ENCODE measurements at regions not wholly inside any gene's neighbourhood (a gene's known extent, or its start where the extent isn't known, plus 50 kb on each side); places are given as distances from the start of the nearest gene placed in this dataset.

DNA sequence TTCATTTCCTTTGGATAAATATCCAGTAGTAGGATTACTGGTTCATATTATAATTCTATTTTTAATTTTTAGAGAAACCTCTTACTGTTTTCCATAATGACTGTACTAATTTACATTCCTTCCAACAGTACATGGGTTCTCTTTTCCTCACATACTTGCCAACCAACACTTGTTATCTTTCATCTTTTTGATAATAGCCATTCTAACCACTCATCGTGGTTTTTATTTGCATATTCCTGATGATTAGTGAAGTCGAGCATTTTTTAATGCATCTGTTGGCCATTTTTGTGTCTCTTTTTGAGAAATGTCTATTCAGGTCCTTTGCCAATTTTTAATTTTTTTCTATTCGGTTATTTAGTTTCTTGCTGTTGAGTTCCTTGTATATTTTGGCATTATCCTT, 457.7 kb upstream of the PDE3A start:
- 33% methylated on average over 1 of the region's 3 CpGs; no CpG with 5 or more reads in 1 of the 2 experiments for WGBS, 2 experiments (ENCODE audit: extremely low coverage in 2 of 2, insufficient read length in 1 of 2)
- dilution Hi-C loops (cut with HindIII; ENCODE audit: low sequenced_read_pairs, unreplicated experiment) = no loop called here

More for the DNA sequence above, 457.7 kb upstream of the PDE3A start:
- Histone ChIP-seq H2BK5ac (ENCODE audit: low read depth, low read length, poor library complexity, severe bottlenecking) (no peak overlapping the region), H2BK20ac (ENCODE audit: low read depth, low read length) (no peak overlapping the region), H3K27me3 (ENCODE audit: control insufficient read depth, insufficient read depth, low read length) (no peaks in the 10 kb centered on the region), H4K91ac (ENCODE audit: insufficient read depth, low read depth, low read length) (no peak overlapping the region), H3K36me3 (ENCODE audit: control insufficient read depth, insufficient read depth, low read length) (no peaks in the 10 kb centered on the region), H3K9ac (ENCODE audit: low read depth, low read length) (no peak overlapping the region), H3K9me1 (ENCODE audit: insufficient read depth, low read length) (no peaks in the 10 kb centered on the region), H2AK9ac (replicated peaks; ENCODE audit: low read depth, low read length, poor library complexity) (no peak overlapping the region), H3K27ac (ENCODE audit: insufficient read depth, low read length) (no peak overlapping the region), H2BK15ac (ENCODE audit: low read depth, low read length) (no peak overlapping the region), H3K56ac (ENCODE audit: extremely low read depth, insufficient read depth, low read length) (no peak overlapping the region), H3K4ac (ENCODE audit: low read depth, low read length) (no peak overlapping the region), H3K4me2 (ENCODE audit: low read depth, low read length) (no peak overlapping the region), H3K14ac (replicated peaks; ENCODE audit: low read depth, low read length) (no peak overlapping the region), H3K9me3 (ENCODE audit: control insufficient read depth, insufficient read depth, low read length) (no peaks in the 10 kb centered on the region), H3K23ac (ENCODE audit: low read depth, low read length) (no peak overlapping the region), H2BK120ac (ENCODE audit: low read depth, low read length) (no peak overlapping the region), H4K20me1 (ENCODE audit: insufficient read depth, low read length) (no peaks in the 10 kb centered on the region), H3K18ac (ENCODE audit: low read depth, low read length) (no peak overlapping the region), H2AFZ (replicated peaks; ENCODE audit: low read length, poor library complexity) (no peak overlapping the region), H3K4me1 (ENCODE audit: control insufficient read depth, insufficient read depth, low read length) (no peaks in the 10 kb centered on the region), H4K8ac (ENCODE audit: low read depth in 2 of 2, low read length in 2 of 2) (no peak overlapping the region), H2AK5ac (ENCODE audit: low read depth, low read length) (no peak overlapping the region), H4K5ac (ENCODE audit: low read depth, low read length) (no peak overlapping the region), H3K79me1 (ENCODE audit: low read depth in 1 of 2, low read length in 2 of 2) (no peaks in the 10 kb centered on the region), H3K4me3 (ENCODE audit: insufficient read depth, low read depth, low read length) (no peak overlapping the region)
- no peak for ATAC-seq (ENCODE audit: low read depth)
- intact Hi-C loops (cut with micrococcal nuclease) (loop anchor here (10.0 kb wide), 2 partner anchors 314 to 554 kb away; no protein-coding TSS in a partner anchor), in situ Hi-C loops (cut with MboI; ENCODE audit: low sequenced_read_pairs) (loop anchor here (10.0 to 25.0 kb wide), 4 partner anchors 64 to 714 kb away; no protein-coding TSS in a partner anchor)
- TF ChIP-seq NFE2L2 (IDR thresholded peaks at IDR 0.05; ENCODE audit: low read depth, low read length) = no peak
- no peak for TF ChIP-seq RFX5 (IDR thresholded peaks at IDR 0.05; ENCODE audit: low read depth, low read length)
- TF ChIP-seq FOS (IDR thresholded peaks at IDR 0.05; ENCODE audit: low read depth, low read length) = no peak
- TF ChIP-seq POLR2A (IDR thresholded peaks at IDR 0.05; ENCODE audit: low read depth, low read length) = no peak
- no peak for TF ChIP-seq CEBPB (IDR thresholded peaks at IDR 0.05; ENCODE audit: low read depth, low read length)
- TF ChIP-seq BHLHE40 (IDR thresholded peaks at IDR 0.05; ENCODE audit: low read depth, low read length) = no peak
- TF ChIP-seq MXI1 (IDR thresholded peaks at IDR 0.05; ENCODE audit: borderline replicate concordance, low read depth, low read length) = no peak
- TF ChIP-seq, protein P1, sequence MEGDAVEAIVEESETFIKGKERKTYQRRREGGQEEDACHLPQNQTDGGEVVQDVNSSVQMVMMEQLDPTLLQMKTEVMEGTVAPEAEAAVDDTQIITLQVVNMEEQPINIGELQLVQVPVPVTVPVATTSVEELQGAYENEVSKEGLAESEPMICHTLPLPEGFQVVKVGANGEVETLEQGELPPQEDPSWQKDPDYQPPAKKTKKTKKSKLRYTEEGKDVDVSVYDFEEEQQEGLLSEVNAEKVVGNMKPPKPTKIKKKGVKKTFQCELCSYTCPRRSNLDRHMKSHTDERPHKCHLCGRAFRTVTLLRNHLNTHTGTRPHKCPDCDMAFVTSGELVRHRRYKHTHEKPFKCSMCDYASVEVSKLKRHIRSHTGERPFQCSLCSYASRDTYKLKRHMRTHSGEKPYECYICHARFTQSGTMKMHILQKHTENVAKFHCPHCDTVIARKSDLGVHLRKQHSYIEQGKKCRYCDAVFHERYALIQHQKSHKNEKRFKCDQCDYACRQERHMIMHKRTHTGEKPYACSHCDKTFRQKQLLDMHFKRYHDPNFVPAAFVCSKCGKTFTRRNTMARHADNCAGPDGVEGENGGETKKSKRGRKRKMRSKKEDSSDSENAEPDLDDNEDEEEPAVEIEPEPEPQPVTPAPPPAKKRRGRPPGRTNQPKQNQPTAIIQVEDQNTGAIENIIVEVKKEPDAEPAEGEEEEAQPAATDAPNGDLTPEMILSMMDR (conservative IDR thresholded peaks at IDR 0.05; ENCODE audit: low read depth, low read length) = no peak
- no peak for TF ChIP-seq CHD1 (IDR thresholded peaks at IDR 0.05; ENCODE audit: low read depth, low read length)
- no peak for TF ChIP-seq RCOR1 (IDR thresholded peaks at IDR 0.05; ENCODE audit: insufficient replicate concordance, low read length)
- TF ChIP-seq, protein P2, sequence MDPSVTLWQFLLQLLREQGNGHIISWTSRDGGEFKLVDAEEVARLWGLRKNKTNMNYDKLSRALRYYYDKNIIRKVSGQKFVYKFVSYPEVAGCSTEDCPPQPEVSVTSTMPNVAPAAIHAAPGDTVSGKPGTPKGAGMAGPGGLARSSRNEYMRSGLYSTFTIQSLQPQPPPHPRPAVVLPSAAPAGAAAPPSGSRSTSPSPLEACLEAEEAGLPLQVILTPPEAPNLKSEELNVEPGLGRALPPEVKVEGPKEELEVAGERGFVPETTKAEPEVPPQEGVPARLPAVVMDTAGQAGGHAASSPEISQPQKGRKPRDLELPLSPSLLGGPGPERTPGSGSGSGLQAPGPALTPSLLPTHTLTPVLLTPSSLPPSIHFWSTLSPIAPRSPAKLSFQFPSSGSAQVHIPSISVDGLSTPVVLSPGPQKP (IDR thresholded peaks at IDR 0.05; ENCODE audit: borderline replicate concordance, low read depth, low read length) = no peak
- no peak for TF ChIP-seq MAFK (IDR thresholded peaks at IDR 0.05; ENCODE audit: low read depth, low read length)
- TF ChIP-seq RAD21 (IDR thresholded peaks at IDR 0.05; ENCODE audit: low read length) = no peak
- ChIA-PET CTCF (no interaction called here), POLR2A (ENCODE audit: unreplicated experiment) (no interaction called here)
- no TSS peak for BruUV-seq (replicated peaks)
- no peak for DNase-seq
